Bronchial epithelial cell (primary cell): ENCODE measurements at regions not wholly inside any gene's neighbourhood (a gene's known extent, or its start where the extent isn't known, plus 50 kb on each side); places are given as distances from the start of the nearest gene placed in this dataset.
A peak's percentile ranks its signal among the peaks of the same experiment; 100 is the strongest.

Experiments used
- DNase-seq: peaks from one replicate; pipeline ENCODE4 v3.0.0-alpha.2; 2010; ENCODE audit warnings: low read depth
- FAIRE-seq: peaks from 2 replicates; lab custom pipeline; 2011; peaks lifted over from hg19 to GRCh38; lab: Jason Lieb, UNC
- H3K27me3 ChIP-seq: 2 replicates; pipeline ENCODE4 v1.5.1; 2011; ENCODE audit warnings: low read length; ENCODE audit not compliant: control insufficient read depth, insufficient read depth
- H3K36me3 ChIP-seq: 2 replicates; pipeline ENCODE4 v1.5.1; 2011; ENCODE audit warnings: low read length; ENCODE audit not compliant: control insufficient read depth, insufficient read depth
- H3K4me3 ChIP-seq: 2 replicates; pipeline ENCODE4 v1.5.1; 2011; ENCODE audit warnings: mild to moderate bottlenecking, low read depth, low read length, control low read depth
- CTCF ChIP-seq: IDR thresholded peaks from 2 replicates; pipeline ENCODE4 v1.5.1; 2011; ENCODE audit warnings: mild to moderate bottlenecking, moderate library complexity, low read length, control low read depth, inconsistent platforms; ENCODE audit not compliant: insufficient read depth, severe bottlenecking

- no peaks in the 10 kb centered on the region for H3K36me3 ChIP-seq
- no peak overlapping the region for H3K4me3 ChIP-seq
- no peaks in the 10 kb centered on the region for H3K27me3 ChIP-seq
- DNase-seq (no peak), FAIRE-seq (no peak)
- TF ChIP-seq CTCF, result no peak
Measured at GRCh38 chr21:15119486-15119885, 54.7 kb upstream of the NRIP1 start.

DNA sequence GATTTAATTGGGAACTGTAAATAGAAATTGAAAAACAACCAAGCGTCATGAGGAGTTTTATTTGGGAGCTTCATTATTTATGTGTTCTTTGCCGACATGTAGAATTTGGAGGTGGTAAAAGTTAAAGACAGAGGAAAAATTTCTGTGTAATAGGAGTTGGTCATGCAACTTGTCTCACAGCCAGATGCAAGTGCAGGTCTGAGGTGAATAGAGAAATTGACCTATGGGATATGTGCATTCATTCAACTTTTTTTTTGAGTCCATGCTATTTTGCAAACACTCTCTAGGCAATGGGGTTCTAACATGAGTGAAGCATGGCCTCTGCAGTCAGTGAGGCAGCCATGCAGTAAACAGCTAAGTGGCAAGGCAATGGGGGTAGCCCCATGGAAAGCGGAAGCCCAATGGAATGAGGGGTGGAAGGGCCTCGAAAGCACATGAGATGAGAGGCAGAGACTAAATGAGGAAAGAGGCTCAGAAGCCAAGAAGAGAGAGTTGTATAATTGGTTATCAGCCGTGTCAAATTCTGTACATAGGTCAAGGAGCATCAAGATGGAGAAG lies 56.4 kb upstream of the NRIP1 start:
- Histone ChIP-seq H3K4me3 (no peak overlapping the region), H3K36me3 (no peaks in the 10 kb centered on the region), H3K27me3 (no peaks in the 10 kb centered on the region)
- DNase-seq, result peak; percentile 3
- no peak for FAIRE-seq
- no peak for TF ChIP-seq CTCF

GRCh38 chr21:15121655-15122120 lies 56.9 kb upstream of the NRIP1 start:
- DNase-seq, result peak; percentile 54
- TF ChIP-seq CTCF, result no peak
- peak; percentile 86 for FAIRE-seq
- no peak overlapping the region for H3K4me3 ChIP-seq
- no peaks in the 10 kb centered on the region for H3K36me3 ChIP-seq
- H3K27me3 ChIP-seq, result no peaks in the 10 kb centered on the region

- DNase-seq (peak; percentile 3), FAIRE-seq (no peak)
- Histone ChIP-seq H3K36me3 (no peaks in the 10 kb centered on the region), H3K4me3 (no peak overlapping the region), H3K27me3 (no peaks in the 10 kb centered on the region)
- TF ChIP-seq CTCF, result no peak
Measured at GRCh38 chr21:15122241-15122640, 57.4 kb upstream of the NRIP1 start.

DNA sequence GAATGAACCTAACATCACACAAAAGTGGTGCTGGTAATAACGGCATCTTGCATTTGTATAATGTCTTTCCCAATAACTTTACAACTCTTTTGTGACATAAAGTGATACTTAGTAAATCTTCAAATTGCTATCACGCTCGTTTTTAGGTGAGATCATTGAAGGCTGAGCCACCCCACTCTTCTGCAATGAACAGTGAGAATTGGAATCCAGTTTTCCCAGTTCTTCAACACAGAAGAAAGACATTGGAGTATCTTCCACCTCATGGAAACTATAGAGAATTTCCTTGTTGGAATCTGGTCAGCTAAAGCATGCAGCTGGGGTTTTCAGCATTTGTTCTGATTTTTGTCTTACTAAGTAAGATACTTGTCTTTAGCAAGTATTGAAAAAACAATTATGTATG lies 59.9 kb upstream of the NRIP1 start:
- Histone ChIP-seq H3K36me3 (no peaks in the 10 kb centered on the region), H3K27me3 (no peaks in the 10 kb centered on the region), H3K4me3 (no peak overlapping the region)
- TF ChIP-seq CTCF, result no peak
- FAIRE-seq, result no peak
- DNase-seq, result peak; percentile 18

GRCh38 chr21:15126948-15127347 lies 62.1 kb upstream of the NRIP1 start:
- FAIRE-seq, result no peak
- H3K36me3 ChIP-seq, result no peaks in the 10 kb centered on the region
- no peak for TF ChIP-seq CTCF

More at GRCh38 chr21:15126948-15127347, 62.1 kb upstream of the NRIP1 start:
- Histone ChIP-seq H3K4me3 (no peak overlapping the region), H3K27me3 (no peaks in the 10 kb centered on the region)
- no peak for DNase-seq
